ENCODE measurements at regions not wholly inside any gene's neighbourhood (a gene's known extent, or its start where the extent isn't known, plus 50 kb on each side); places are given as distances from the start of the nearest gene placed in this dataset.

GRCh38 chr10:100653238-100653956 lies 92.0 kb upstream of the PAX2 start:
- peaks cover 61% of the 10 kb centered on the region for H3K27me3 ChIP-seq (ENCODE audit: control insufficient read depth, extremely low read depth, insufficient read depth, low read length)
- FAIRE-seq, result no peak
- dilution Hi-C loops (cut with MboI; ENCODE audit: extremely low pct_ligation_motif_present, low sequenced_read_pairs), result no loop called here

GRCh38 chr10:100653957-100654781 lies 91.2 kb upstream of the PAX2 start:
- H3K4me2 ChIP-seq (ENCODE audit: control insufficient read depth, extremely low read depth, insufficient read depth, low read depth, low read length), result peak overlapping the region; percentile 22
- H3K79me2 ChIP-seq (ENCODE audit: control insufficient read depth, insufficient read depth, low read length), result no peaks in the 10 kb centered on the region
- FAIRE-seq (no peak), DNase-seq (ENCODE audit: low read depth, low spot score) (no peak)
- peaks cover 69% of the 10 kb centered on the region for H3K27me3 ChIP-seq (ENCODE audit: control insufficient read depth, extremely low read depth, insufficient read depth, low read length)
- H3K4me1 ChIP-seq (ENCODE audit: control insufficient read depth, extremely low read depth, insufficient read depth, low read length), result peaks cover 5% of the 10 kb centered on the region
- TF ChIP-seq CTCF (optimal IDR thresholded peaks at IDR 0.05 in 1 of 3, IDR thresholded peaks at IDR 0.05 in 1 of 3, conservative IDR thresholded peaks at IDR 0.05 in 1 of 3; ENCODE audit: extremely low read depth in 1 of 3, insufficient read depth in 2 of 3, low read length in 3 of 3), result no peak
- peak; percentile 63 for TF ChIP-seq EZH2 (IDR thresholded peaks at IDR 0.05; ENCODE audit: low read length)
- H3K27ac ChIP-seq (ENCODE audit: control insufficient read depth, insufficient read depth, low read length), result no peak overlapping the region
- H3K36me3 ChIP-seq (ENCODE audit: control insufficient read depth in 2 of 2, extremely low read depth in 1 of 2, insufficient read depth in 2 of 2, low read length in 2 of 2), result no peaks in the 10 kb centered on the region
- no peaks in the 10 kb centered on the region for H4K20me1 ChIP-seq (ENCODE audit: control insufficient read depth, extremely low read depth, insufficient read depth, low read length)
- no peak overlapping the region for H2AFZ ChIP-seq (ENCODE audit: control insufficient read depth, low read length)
- dilution Hi-C loops (cut with MboI; ENCODE audit: extremely low pct_ligation_motif_present, low sequenced_read_pairs), result no loop called here
- H3K9ac ChIP-seq (ENCODE audit: control insufficient read depth, extremely low read depth, insufficient read depth, low read length), result no peak overlapping the region
- no peak overlapping the region for H3K4me3 ChIP-seq (ENCODE audit: control insufficient read depth in 2 of 3, extremely low read depth in 1 of 3, insufficient read depth in 2 of 3, low read depth in 1 of 3, low read length in 3 of 3)
- H3K9me3 ChIP-seq (ENCODE audit: control insufficient read depth, low read depth, low read length), result peaks cover under 1% of the 10 kb centered on the region
- H3K9me1 ChIP-seq (ENCODE audit: control insufficient read depth, extremely low read depth, insufficient read depth, low read length), result no peaks in the 10 kb centered on the region

More at GRCh38 chr10:100653238-100653956, 92.0 kb upstream of the PAX2 start:
- H3K4me2 ChIP-seq (ENCODE audit: control insufficient read depth, extremely low read depth, insufficient read depth, low read depth, low read length), result no peak overlapping the region
- H3K9ac ChIP-seq (ENCODE audit: control insufficient read depth, extremely low read depth, insufficient read depth, low read length), result no peak overlapping the region
- H3K27ac ChIP-seq (ENCODE audit: control insufficient read depth, insufficient read depth, low read length), result no peak overlapping the region
- H2AFZ ChIP-seq (ENCODE audit: control insufficient read depth, low read length), result no peak overlapping the region
- H3K36me3 ChIP-seq (ENCODE audit: control insufficient read depth in 2 of 2, extremely low read depth in 1 of 2, insufficient read depth in 2 of 2, low read length in 2 of 2), result no peaks in the 10 kb centered on the region
- H3K9me1 ChIP-seq (ENCODE audit: control insufficient read depth, extremely low read depth, insufficient read depth, low read length), result no peaks in the 10 kb centered on the region
- peaks cover 5% of the 10 kb centered on the region for H3K4me1 ChIP-seq (ENCODE audit: control insufficient read depth, extremely low read depth, insufficient read depth, low read length)
- no peak for DNase-seq (ENCODE audit: low read depth, low spot score)
- no peaks in the 10 kb centered on the region for H3K79me2 ChIP-seq (ENCODE audit: control insufficient read depth, insufficient read depth, low read length)
- no peaks in the 10 kb centered on the region for H3K9me3 ChIP-seq (ENCODE audit: control insufficient read depth, low read depth, low read length)
- TF ChIP-seq CTCF (optimal IDR thresholded peaks at IDR 0.05 in 1 of 3, IDR thresholded peaks at IDR 0.05 in 1 of 3, conservative IDR thresholded peaks at IDR 0.05 in 1 of 3; ENCODE audit: extremely low read depth in 1 of 3, insufficient read depth in 2 of 3, low read length in 3 of 3), result no peak
- TF ChIP-seq EZH2 (IDR thresholded peaks at IDR 0.05; ENCODE audit: low read length), result peak; percentile 94
- H4K20me1 ChIP-seq (ENCODE audit: control insufficient read depth, extremely low read depth, insufficient read depth, low read length), result no peaks in the 10 kb centered on the region
- H3K4me3 ChIP-seq (ENCODE audit: control insufficient read depth in 2 of 3, extremely low read depth in 1 of 3, insufficient read depth in 2 of 3, low read depth in 1 of 3, low read length in 3 of 3), result no peak overlapping the region
